NCI-H446 (cell line): ENCODE measurements at regions not wholly inside any gene's neighbourhood (a gene's known extent, or its start where the extent isn't known, plus 50 kb on each side); places are given as distances from the start of the nearest gene placed in this dataset.
"Not testable (repeated sequence)": the region's sequence is repeated elsewhere in the genome, so short reads cannot be mapped to it uniquely, and the experiment has no call there.

Source experiments
- DNase-seq, 2 experiments: peaks; one replicate each; lab custom pipeline; 2025; lab: John Stamatoyannopoulos, UW

GRCh38 chr5:104126980-104127379 lies 564.4 kb upstream of the NUDT12 start:
- DNase-seq, result no peak

GRCh38 chr5:104119529-104119928 lies 556.9 kb upstream of the NUDT12 start:
- no peak for DNase-seq

- no peak for DNase-seq
These were observed 549.0 kb upstream of the NUDT12 start for GRCh38 chr5:104111632-104112031.

- no peak for DNase-seq
These were observed 533.9 kb upstream of the NUDT12 start for GRCh38 chr5:104096451-104096850.

GRCh38 chr5:104095527-104095926 lies 532.9 kb upstream of the NUDT12 start:
- no peak for DNase-seq

GRCh38 chr5:104088876-104089778 lies 526.5 kb upstream of the NUDT12 start:
- no peak for DNase-seq

GRCh38 chr5:104084896-104085295 lies 522.3 kb upstream of the NUDT12 start:
- no peak for DNase-seq

GRCh38 chr5:104082754-104083153 lies 520.2 kb upstream of the NUDT12 start:
- DNase-seq, result no peak

GRCh38 chr5:104081232-104081631 lies 518.6 kb upstream of the NUDT12 start:
- no peak for DNase-seq

- DNase-seq, result no peak
These were observed 518.1 kb upstream of the NUDT12 start for GRCh38 chr5:104080646-104081175.

GRCh38 chr5:104079861-104080645 lies 517.5 kb upstream of the NUDT12 start:
- DNase-seq, result not testable (repeated sequence)

GRCh38 chr5:104071887-104072286 lies 509.3 kb upstream of the NUDT12 start:
- no peak for DNase-seq

GRCh38 chr5:104062621-104063377 lies 500.2 kb upstream of the NUDT12 start:
- no peak for DNase-seq

- DNase-seq, result no peak
These were observed 499.1 kb upstream of the NUDT12 start for GRCh38 chr5:104061707-104062106.

GRCh38 chr5:104053353-104053649 lies 490.7 kb upstream of the NUDT12 start:
- DNase-seq, result no peak

GRCh38 chr5:104052558-104053352 lies 490.2 kb upstream of the NUDT12 start:
- no peak for DNase-seq

- DNase-seq, result no peak
These were observed 487.8 kb upstream of the NUDT12 start for GRCh38 chr5:104050436-104050835.

- DNase-seq, result no peak
These were observed 487.2 kb upstream of the NUDT12 start for GRCh38 chr5:104049752-104050151.

- no peak for DNase-seq
These were observed 485.6 kb upstream of the NUDT12 start for GRCh38 chr5:104048231-104048630.

GRCh38 chr5:104045987-104046386 lies 483.4 kb upstream of the NUDT12 start:
- no peak for DNase-seq

GRCh38 chr5:104039871-104040270 lies 477.3 kb upstream of the NUDT12 start:
- not testable (repeated sequence) for DNase-seq
